ENCODE measurements at regions not wholly inside any gene's neighbourhood (a gene's known extent, or its start where the extent isn't known, plus 50 kb on each side); places are given as distances from the start of the nearest gene placed in this dataset.

GRCh38 chr5:8961219-8961618, 584.7 kb downstream of the SEMA5A start (continued):
- no peak for TF ChIP-seq ZBTB40 (IDR thresholded peaks at IDR 0.05; ENCODE audit: borderline replicate concordance)
- TF ChIP-seq CHD4 (IDR thresholded peaks at IDR 0.05): no peak
- TF ChIP-seq ZNF24 (IDR thresholded peaks at IDR 0.05): no peak
- no peak for TF ChIP-seq RELA (IDR thresholded peaks at IDR 0.05; ENCODE audit: borderline replicate concordance, partially characterized antibody)
- TF ChIP-seq USF2 (IDR thresholded peaks at IDR 0.05; ENCODE audit: borderline replicate concordance, low read depth, low read length): no peak
- TF ChIP-seq ZNF384 (IDR thresholded peaks at IDR 0.05; ENCODE audit: borderline replicate concordance, low read depth, low read length): no peak
- TF ChIP-seq KDM1A (IDR thresholded peaks at IDR 0.05; ENCODE audit: borderline replicate concordance): no peak
- no peak for TF ChIP-seq MTA3 (IDR thresholded peaks at IDR 0.05; ENCODE audit: borderline replicate concordance, low read length)

- no peak overlapping the region for H3K4me3 ChIP-seq
- intact Hi-C loops (cut with micrococcal nuclease; ENCODE audit: unreplicated experiment) (no loop called here), in situ Hi-C loops (cut with MboI) (no loop called here)
- no peaks in the 10 kb centered on the region for H4K20me1 ChIP-seq (ENCODE audit: control insufficient read depth, insufficient read depth)
- ChIA-PET POLR2A (no interaction called here), CTCF (interaction anchor here (0.9 kb wide), 1 partner anchor 9 kb away, joined by 4 read pairs; no protein-coding TSS in a partner anchor), SMC1A (ENCODE audit: uncharacterized antibody, unreplicated experiment) (interaction anchor here (1.4 kb wide), 1 partner anchor 9 kb away, joined by 3 read pairs; no protein-coding TSS in a partner anchor), RAD21 (ENCODE audit: unreplicated experiment) (no interaction called here)
- no peak for FAIRE-seq
- no peaks in the 10 kb centered on the region for H3K27me3 ChIP-seq (replicated peaks in 1 of 2; ENCODE audit: control insufficient read depth in 2 of 2, insufficient read depth in 2 of 2, low read length in 1 of 2)
- no TSS peak for BruUV-seq (replicated peaks)
- no peak overlapping the region for H3K27ac ChIP-seq (ENCODE audit: control insufficient read depth, insufficient read depth)
- no peaks in the 10 kb centered on the region for H3K4me1 ChIP-seq (ENCODE audit: control insufficient read depth, insufficient read depth, low read length)
- no peak overlapping the region for H2AFZ ChIP-seq (ENCODE audit: control insufficient read depth, low read depth, low read length)
- no peaks in the 10 kb centered on the region for H3K79me2 ChIP-seq (ENCODE audit: control insufficient read depth, insufficient read depth, low read length)
- no peaks in the 10 kb centered on the region for H3K9me3 ChIP-seq (replicated peaks; ENCODE audit: control insufficient read depth, insufficient read depth, low read length)
- H3K4me2 ChIP-seq (ENCODE audit: control insufficient read depth, insufficient read depth): no peak overlapping the region
- no peak for DNase-seq (ENCODE audit: low read depth, low spot score)
- 21% methylated on average over 4 of the region's 4 CpGs for WGBS (ENCODE audit: insufficient coverage, insufficient replicate concordance, low lambda C conversion rate, missing lambda C conversion rate)
- no peak overlapping the region for H3K9ac ChIP-seq (ENCODE audit: control insufficient read depth, insufficient read depth, low read length)
- ATAC-seq: no peak
- no peaks in the 10 kb centered on the region for H3K36me3 ChIP-seq (ENCODE audit: control insufficient read depth in 2 of 2, insufficient read depth in 2 of 2, low read length in 1 of 2)
- TF ChIP-seq SPI1 (IDR thresholded peaks at IDR 0.05; ENCODE audit: borderline replicate concordance, insufficient read depth, low read depth, low read length) (no peak), SMAD5 (IDR thresholded peaks at IDR 0.05; ENCODE audit: low read depth) (no peak), FOXK2 (IDR thresholded peaks at IDR 0.05) (no peak), MEF2A (IDR thresholded peaks at IDR 0.05; ENCODE audit: insufficient read depth, low read depth, low read length) (no peak), SKIL (IDR thresholded peaks at IDR 0.05; ENCODE audit: low read depth, poor library complexity, severe bottlenecking) (no peak), PKNOX1 (IDR thresholded peaks at IDR 0.05) (no peak), TCF12 (IDR thresholded peaks at IDR 0.05; ENCODE audit: low read depth, low read length) (no peak)
These were observed 583.9 kb downstream of the SEMA5A start for GRCh38 chr5:8961956-8962355.

Measured in GM12878 (cell line).